NCI-H146 treated with DMSO at 0.1 percent for 48 hours (cell line): ENCODE measurements at regions not wholly inside any gene's neighbourhood (a gene's known extent, or its start where the extent isn't known, plus 50 kb on each side); places are given as distances from the start of the nearest gene placed in this dataset.
"Not testable (repeated sequence)": the region's sequence is repeated elsewhere in the genome, so short reads cannot be mapped to it uniquely, and the experiment has no call there.

Source experiments
- DNase-seq: peaks from one replicate; lab custom pipeline; 2025; ENCODE audit not compliant: unreplicated experiment; lab: John Stamatoyannopoulos, UW

DNA sequence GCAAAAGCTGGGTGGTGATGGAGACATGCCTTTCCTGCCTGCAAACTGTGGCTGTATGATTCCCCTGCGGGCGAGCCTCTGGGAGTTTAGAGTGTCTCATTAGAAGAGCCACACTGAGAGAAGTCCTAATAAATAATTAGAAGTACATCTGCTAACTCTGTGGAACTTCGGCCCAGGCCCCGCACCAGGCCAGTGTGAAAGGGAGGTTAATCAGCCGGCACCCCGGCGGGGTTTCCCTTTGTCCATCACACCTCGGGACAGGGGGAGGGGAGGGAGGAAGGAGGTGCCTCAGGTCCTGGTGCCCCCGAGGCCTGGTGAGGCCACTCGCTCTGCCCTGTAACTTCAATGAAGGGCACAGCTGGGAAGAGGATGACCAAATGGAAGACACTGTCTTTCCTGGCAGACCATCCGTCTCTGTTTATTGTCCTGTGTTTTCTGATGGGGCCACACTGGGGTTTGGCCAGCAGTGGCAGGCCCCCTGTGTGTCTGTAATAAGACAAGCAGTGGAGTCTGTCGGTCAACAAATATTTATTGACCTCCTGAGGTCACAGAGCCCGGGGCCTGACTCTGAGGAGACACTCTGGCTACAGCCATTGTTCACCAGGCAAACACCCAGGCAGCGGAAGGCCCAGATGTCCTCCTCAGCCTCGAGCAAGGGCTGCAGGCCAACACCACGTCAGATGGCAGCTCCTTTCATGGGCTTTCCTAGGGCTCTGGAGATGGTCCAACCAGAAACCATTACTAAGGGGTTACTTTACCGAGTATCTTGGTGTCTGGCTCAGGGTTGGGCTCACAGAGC, 267.5 kb upstream of the RAB4A start:
- peak; percentile 47 for DNase-seq

DNA sequence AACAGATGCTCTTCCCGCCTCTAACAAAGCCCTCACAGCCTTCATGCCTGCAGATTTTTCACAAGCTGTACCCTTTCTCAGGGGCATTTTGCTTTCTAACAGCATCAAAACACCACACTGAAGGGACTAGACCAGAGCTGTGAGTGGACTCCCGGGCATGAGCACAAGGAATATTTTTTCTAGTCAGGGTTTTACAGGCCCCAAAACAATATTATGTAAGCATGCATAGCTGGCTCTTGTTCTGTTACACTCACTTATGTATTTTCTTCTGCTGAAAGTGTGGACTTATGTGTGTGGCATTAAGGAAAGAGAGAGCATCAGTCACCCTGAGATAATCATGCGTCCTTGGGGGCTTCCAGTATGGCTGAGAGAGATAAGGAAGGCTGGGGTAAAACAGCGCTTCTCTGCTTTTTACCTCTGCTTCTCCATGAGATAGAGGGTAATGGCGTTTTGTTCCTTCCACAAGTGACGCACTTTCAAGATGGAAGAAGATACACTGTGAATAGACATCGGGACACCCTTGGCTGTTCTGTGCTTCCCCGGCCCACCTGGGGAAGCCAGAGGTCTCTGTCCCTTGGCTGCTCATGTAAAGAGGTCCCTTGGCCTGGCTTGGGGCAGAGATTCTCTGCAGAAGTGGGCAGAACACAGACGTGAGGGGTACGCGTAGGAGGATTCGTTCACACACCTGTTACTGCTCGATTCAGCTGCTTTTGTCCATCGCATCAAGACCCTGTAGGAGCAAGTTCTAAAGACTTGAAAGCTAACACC, 266.7 kb upstream of the RAB4A start:
- DNase-seq: no peak

GRCh38 chr1:229005097-229005496, 265.8 kb upstream of the RAB4A start:
- DNase-seq: no peak

DNA sequence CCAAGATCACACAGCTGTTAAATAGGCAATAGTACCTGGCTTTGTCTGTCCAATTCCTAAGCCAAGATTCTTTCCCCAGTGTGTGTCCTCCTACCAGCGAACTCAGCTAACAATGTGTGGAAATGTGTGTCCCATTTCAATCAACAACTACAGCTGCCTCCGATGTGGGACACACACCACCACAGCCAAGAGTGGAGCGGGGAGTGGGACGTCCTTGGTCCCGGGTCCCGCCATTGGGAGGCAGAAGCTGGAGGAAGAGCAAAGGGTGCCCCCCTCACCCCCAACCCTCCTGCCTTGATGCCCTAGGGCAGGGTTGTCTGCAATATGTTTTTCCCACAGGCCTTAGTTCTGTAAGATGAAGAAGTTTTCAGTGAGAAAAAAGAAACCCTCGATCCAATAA, 265.4 kb upstream of the RAB4A start:
- no peak for DNase-seq

- no peak for DNase-seq
Measured at GRCh38 chr1:229006121-229006870, 264.6 kb upstream of the RAB4A start.

GRCh38 chr1:229007167-229007566, 263.7 kb upstream of the RAB4A start:
- no peak for DNase-seq

DNA sequence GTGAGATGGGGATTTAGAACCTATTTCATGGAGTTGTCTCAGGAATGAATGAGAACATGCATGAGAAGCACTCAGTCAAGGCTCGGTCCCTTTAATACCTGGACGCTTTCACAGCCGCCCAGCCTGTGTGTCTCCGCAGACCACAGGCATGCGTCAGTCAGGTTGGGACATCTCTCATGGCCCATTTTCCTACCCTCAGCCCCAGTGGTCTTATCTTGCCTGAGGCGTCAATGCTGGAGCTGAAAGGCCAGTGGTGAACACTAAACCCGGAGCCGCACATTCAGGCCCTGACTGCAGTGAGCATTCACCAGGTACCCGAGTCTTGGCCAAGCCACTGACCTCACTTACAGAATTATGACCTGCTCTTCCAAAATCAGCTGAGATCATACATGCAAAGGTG, 263.2 kb upstream of the RAB4A start:
- DNase-seq: no peak

GRCh38 chr1:229008347-229008746, 262.6 kb upstream of the RAB4A start:
- not testable (repeated sequence) for DNase-seq

DNA sequence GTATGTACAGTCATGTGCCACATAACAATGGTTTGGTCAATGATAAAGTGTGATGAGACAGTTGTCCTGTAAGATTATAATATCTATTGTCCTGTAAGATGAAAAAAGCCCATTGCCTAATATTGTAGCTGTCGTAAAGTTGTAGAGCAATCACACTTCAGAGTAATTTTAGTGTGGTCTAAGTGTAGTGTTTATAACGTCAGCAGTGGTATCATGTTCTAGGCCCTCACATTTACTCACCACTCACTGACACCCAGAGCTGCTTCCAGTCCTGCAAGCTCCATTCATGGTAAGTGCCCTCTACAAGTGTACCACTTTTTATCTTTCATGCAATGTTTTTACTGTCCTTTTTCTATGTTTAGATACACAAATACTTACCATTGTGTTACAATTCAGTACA, 259.9 kb upstream of the RAB4A start:
- no peak for DNase-seq

DNA sequence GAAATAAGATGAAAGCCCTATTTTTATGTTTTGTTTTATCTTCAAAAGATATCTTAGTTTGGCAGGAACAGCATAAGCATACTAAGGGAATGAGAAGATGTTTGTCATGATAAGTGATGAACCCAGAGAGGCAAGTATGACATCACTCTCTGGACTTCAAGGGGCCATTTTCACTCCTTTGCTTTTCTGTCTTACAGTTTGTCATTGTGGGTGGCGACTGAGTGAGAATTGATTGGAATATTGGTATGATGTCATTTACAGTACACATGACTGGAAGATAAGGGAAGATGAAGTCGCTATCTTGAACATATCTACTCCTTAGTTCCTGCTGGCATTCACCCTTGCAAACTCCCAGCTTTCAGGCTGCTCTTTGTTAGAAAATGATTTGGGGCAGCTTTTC, 258.1 kb upstream of the RAB4A start:
- DNase-seq: no peak

GRCh38 chr1:229013981-229014380, 256.9 kb upstream of the RAB4A start:
- DNase-seq: no peak

DNA sequence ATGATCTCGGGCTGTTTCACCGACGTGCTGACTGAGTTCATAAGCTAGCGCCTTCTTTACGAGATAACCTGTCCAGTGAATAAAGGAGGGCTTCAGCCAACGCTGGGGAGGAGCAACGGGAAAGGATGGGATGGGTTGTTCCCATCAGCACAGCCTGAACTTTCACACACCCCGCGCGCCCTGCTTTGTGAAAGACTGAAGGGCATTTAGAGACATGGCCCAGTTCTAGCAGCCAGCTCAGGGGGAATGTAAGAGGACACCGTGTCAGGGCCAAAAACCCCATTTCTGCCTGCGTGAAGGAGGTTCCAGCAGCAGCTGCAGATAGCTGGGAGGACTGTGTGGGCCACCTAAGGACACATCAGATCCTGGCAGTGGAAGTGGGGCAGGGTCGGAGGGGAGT, 255.1 kb upstream of the RAB4A start:
- DNase-seq: no peak

DNA sequence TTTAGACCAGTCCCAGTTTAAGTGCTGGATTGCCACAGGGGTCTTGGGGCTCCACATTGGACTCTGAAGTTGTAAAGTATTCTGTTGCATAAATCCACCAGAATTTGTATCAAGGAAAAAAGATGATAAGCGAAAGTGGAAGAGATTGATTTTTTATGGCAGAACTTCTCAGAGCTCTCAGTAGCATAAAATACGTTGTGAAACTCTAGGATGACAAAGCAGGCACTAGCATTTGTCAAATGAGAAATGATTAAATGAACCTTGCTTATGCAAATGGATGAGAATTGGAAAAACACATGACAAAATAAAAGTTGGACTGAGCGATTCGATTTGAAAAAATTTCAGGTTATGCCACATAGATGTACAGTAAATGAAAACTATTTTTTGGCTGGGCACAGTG, 253.8 kb upstream of the RAB4A start:
- DNase-seq: no peak

DNA sequence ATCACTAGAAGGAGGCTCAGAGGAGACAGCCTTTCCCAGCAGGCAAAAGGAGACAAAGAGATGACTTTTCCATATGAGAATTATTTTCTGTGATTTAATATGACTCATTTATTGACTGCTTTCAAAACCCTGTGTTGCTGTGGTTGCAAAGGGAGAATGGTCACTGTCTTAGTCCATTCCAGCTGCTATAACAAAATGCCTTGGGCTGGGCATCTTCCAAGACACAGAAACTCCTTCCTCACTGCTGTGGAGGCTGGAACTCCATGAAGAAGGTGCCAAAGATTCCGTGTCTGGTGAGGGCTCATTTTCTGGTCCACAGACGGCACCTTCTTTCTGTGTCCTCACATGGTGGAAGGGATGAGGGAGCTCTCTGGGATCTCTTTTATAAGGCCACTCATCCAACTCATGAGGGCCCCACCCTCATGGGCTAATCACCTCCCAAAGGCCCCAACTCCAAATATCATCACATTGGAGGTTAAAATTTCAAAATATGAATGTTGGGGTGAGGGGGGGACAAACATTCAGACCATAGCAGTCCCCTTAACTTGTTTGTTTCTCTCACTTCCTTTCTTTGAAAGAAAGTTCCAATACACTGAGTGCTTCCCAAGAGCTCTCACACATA, 252.1 kb upstream of the RAB4A start:
- DNase-seq: no peak

GRCh38 chr1:229019663-229020271, 251.1 kb upstream of the RAB4A start:
- no peak for DNase-seq

- not testable (repeated sequence) for DNase-seq
Measured at GRCh38 chr1:229021034-229021433, 249.9 kb upstream of the RAB4A start.

GRCh38 chr1:229022595-229023333, 248.1 kb upstream of the RAB4A start:
- no peak for DNase-seq

DNA sequence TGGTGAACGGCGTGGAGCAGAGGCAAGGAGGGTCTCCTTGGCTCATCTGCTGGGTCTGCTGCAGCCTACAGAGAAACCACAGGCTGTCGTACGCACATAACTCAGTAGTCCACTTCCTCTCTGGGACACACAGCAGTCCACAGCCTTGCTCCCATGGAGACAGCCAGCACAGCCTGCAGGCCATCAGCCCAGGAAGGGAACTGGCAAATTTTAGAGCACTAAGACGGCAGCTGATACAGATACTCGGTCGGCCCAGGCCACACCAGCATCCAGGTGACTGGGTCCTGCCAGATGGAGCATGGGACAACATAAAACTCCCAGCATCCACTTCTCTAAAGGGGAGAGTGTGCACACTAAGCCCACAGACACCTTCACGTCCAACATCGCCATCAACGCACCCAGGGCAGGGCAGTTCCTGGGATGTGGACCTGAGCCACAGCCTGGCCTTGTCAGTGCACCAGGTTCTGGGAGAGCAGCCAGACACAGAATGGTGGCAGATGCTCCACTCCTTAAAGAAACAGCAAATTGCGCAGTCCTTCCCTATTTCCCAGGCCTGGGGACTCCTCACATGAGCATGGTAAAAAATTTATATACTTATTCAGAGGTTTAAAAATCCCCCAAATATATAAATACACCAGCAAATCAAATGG, 247.1 kb upstream of the RAB4A start:
- no peak for DNase-seq

GRCh38 chr1:229024528-229025130, 246.3 kb upstream of the RAB4A start:
- no peak for DNase-seq
